HK-2 (cell line): ENCODE measurements at regions not wholly inside any gene's neighbourhood (a gene's known extent, or its start where the extent isn't known, plus 50 kb on each side); places are given as distances from the start of the nearest gene placed in this dataset.

Experiments used
- DNase-seq: peaks from one replicate; pipeline ENCODE4 v3.0.0-alpha.2; 2018; ENCODE audit not compliant: unreplicated experiment

DNA sequence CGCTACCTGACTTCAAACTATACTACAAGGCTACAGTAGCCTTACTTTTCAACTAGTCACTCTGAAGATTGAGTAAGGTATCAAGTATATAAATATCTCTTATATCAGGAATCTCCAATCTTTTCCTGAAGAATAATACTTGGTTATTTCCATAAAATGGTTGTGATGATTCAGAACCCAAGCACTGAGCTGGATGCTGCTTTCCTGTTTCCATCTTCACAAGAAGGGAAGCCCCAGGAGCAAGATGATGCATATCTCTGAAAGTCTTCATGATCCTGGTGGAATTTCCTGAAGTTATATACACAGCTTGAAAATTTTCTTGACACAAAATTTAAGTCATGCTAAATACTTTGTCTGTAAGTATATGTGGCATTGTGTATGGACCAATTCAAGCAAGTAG, 243.9 kb upstream of the TANK start:
- DNase-seq, result no peak

DNA sequence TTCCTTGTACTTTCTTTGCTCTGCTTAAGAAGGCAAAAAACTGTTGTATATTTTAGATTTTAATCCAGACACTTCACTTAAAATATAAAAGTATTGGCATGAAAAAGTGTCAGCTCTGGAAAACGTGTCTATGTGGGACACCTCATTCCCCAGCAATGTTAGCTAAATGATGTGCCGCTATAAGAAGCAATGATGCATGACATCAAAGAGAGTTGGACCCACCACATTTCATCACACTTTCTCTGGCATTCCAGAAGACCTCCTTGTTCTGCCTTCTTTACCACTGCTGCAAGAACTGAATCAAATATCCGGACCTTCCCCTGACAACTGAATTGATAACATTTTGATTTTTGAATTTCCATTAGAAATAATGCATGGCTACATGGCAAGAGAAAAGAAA, 242.4 kb upstream of the TANK start:
- no peak for DNase-seq

DNA sequence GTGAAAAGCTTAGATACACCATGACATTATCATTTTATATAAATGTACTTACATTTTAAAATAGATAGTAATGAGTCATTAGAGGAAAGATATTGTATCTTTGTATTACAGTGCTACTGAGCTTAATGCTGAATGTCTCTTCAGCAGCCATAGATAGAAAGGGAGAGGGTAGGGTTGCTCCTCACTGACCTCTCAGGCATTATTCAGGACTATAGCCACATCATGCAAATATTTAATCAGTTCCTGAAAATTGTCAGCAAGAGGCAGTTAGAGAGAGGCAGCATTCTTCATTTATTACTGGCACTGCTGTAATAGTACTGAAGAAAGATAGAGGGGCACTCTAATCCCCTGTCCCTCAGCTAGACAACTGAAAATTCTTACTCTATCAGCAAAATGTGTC, 242.0 kb upstream of the TANK start:
- DNase-seq, result no peak

DNA sequence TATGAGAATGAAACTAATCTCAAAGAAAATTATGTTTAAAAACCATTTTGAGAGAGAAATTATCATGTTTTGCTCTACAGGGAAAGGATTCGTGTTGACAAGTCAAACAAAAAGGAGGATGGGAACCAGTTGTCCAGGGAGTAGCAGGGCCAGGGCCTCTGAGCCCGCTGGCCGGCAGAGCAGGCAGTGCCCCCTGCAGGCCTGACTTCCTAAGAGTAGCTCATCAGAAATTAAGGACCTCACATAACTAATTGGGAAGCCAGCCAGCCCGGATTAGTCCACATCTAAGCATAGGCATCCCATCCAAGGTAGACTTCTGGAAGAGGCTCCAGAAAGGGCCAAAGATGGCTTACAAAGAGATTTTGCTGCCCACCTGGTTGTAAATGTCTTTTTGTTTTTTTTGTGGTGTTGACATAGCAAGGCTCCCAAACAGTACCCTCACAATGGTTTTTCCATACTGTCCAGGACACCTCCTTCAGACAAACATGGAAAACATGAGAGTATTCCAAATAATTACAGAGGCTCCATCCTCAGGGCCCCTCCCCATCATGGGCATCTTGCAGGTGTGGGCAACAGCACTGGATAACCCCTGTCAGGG, 241.2 kb upstream of the TANK start:
- peak; percentile 27 for DNase-seq

DNA sequence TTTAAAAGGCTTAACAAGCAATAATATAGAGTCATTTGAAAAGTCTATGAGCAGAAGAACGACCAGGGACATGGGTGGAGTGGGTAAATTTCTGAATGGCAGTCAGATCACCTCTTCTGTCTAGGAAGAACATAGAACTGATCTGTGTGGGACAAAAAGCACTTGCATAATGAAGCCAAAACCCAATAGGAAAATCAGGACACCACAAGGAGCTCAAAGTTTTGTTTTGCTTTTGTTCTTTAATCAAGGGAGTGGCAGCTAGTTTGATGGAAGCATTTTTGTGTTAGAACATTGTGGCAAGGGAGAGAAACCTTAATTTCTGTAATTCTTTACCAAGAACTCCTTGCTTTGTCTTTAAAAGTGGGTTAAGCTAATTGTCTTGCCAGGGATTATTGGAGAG, 240.2 kb upstream of the TANK start:
- DNase-seq, result no peak

DNA sequence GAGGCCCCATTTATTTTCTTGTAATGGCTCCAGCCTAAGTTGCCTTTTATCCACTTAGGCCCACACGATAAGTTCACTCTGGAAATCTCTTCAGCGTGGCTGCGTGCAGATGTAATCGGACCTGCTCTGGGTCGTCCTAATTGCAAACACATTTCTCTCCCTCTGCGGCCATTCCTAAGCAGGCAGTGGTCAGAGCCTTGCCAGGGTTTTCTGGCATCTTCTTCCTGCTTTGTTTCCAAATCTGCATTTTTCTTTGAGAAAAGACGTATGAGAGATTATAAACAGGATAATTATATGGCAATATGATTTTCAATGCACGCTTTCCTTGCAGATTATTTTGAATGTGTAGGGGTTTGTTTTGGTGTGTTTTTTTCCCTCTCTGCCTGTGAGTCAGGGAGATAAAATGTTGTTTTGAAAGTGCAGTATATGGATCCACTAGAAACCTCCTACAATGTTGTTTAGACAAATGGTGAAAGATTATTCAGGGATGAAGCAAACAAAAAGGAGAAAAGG, 239.4 kb upstream of the TANK start:
- no peak for DNase-seq

DNA sequence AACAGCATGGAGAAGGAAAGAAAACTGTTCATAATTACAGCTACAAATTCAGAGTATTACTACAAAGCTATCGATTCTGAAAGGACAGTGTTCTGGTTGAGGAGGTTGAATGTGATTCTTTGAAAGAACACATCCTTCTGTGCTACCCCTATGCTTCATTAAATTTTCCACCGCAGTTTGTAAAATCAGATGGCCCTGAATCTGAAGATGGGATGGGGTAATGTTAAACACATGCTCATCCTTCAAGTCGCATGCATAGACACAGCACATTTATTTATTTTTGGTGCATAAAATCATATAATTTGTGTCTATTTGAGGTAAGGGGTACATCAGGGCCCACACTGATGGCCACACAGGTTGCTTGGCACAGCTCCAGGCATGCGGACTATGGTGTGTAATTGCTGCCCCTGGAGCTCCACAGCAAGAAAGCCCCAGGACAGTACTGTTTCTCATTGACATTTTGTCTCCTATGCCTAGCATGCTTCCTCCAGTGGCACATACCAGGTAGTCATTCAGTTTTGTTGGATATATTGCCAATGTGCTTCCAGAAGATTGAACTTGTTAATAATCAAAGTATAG, 238.8 kb upstream of the TANK start:
- DNase-seq, result no peak

DNA sequence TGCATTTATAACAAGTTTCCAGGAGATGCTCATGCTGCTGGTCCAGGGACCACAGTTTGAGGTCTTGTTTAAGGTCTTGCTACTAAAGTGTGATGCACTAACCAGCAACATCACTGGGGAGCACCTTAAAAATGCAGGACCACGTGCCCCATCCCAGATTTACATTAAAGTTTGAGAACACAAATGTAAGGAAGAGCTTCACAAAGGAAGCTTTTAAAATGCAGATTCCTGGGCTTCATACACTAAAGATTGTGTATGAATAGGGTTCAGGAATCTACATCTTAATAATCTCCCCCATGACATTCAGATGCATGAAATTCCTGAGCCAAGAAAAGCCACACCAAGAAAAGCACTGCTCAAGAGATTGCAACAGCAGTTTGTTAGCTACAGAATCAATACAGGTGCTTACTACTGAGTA, 235.3 kb upstream of the TANK start:
- DNase-seq, result no peak

DNA sequence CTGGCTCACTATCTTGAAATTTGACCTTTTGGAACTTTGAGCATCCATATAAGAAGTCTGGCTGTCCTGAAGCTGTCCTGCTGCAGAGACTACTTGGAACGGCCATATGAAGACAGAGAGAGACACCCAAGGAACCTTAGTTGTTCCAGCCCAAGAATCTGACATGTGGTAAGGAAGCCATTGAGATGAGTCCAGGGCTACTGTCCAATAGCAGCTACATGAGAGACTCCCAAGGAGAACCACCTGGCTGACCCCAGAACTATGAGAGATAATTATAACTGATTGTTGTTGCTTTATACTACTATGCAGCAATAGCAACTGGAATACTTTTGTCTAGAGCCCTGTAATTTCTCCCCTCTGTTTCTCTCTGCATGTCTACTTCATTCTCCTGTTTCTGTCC, 234.3 kb upstream of the TANK start:
- no peak for DNase-seq

DNA sequence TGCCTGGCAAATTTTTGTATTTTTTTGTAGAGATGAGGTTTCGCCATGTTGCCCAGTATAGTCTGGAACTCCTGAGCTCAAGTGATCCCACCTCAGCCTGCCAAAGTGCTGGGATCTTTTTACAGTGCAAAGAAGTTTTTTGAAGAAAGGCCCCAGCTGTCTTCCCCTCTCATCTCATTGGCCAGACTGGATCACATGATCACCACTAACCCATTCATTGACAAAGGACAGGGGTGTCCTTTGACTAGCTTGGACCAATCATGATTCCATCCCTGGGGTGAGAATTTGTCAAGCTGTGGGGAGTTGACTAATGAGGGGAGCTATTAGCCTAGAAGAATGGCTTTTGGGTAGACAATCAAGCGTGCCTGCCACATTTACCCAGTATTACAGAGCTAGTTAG, 232.9 kb upstream of the TANK start:
- no peak for DNase-seq

DNA sequence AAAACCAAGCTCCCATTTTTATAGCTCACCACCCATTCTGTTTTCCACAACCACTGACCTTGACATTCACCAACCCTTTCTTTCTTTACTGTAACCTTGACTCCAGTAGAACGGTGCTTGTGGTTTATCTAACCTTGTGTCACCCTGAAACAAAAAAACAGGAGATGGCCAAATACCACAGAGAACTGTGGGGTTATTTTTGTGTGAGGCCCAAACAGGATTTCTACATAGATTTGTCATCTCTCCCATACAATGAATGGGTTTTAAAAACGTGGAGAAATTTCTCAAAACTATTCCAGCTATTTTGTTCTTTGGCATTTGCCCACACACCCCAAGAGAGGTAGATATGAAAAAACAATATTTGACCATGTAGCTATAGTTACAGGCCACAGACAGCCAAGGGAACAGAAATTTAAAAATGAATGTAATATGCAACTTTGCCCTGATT, 231.3 kb upstream of the TANK start:
- no peak for DNase-seq

DNA sequence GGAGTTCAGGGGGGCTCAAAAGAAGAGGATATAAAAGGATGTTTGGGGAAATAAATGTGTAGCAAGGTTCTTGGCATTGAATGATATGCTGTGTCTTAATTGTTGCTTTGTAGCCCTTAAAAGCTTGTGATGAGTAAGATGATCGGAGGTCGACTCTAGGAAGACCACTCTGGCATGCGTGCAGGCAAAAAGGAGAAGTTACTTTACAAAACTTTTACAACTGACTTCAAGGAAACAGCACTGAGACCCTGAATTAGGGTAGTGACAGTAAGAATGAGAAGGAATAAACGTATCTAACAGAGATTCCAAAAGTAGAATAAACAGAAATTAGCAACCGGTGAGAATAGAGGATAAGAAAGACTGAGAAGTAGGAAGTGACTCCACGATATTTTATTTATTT, 228.7 kb upstream of the TANK start:
- DNase-seq, result no peak

DNA sequence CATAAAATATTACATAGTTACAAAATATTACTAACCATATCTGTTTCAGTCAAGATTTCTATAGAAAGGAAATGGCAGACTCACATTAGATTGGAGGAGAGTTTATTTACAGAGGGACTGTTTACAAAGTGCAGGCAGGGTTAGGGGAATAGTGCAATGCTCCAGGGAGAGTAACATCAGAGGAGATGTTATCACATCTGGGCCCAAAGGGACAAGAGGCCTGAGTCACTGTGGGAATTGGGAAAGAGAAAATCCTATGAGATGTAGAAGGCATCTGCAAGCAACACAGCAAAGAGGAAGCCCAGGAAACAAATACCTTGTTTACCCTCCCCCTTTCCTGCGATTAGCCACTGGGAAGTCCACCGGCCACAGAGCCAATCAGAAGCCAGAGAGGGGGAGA, 227.3 kb upstream of the TANK start:
- DNase-seq, result no peak

DNA sequence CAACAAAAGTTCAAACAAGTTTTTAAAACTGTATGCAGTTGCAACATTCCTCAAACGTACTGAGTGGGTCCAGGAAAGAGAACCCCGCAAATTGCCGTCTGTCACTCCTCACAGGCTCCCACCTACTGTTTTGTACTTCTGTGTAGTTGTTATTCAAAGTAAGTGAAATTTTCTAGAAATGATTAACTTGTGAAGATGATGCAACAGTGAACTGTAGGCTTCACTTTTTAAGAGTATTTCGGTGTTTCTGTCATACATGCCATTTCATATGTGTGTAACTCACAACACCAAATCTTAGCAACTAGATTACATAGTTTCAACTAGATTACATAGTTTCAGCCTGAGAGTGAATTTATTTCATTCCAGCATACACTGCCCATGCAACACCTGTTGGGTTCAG, 226.0 kb upstream of the TANK start:
- DNase-seq, result no peak

DNA sequence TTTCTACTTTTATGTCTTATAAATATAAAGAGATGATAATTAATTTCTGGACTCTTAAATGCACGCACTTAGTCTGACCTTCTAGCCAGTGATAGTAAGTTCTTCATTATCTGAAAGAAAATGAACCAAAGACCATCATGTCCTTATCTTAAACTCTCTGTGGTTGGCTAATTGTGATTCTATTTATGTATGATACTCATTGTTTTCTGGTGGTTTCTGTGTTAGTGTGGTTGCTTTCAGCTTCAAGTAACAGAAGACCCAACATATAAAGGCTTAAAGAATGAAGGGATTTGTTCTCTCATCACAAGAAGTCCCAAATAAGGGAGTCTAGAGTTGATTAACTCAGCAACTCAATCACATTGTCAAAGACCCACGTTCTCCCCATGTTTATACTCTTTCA, 225.2 kb upstream of the TANK start:
- no peak for DNase-seq

DNA sequence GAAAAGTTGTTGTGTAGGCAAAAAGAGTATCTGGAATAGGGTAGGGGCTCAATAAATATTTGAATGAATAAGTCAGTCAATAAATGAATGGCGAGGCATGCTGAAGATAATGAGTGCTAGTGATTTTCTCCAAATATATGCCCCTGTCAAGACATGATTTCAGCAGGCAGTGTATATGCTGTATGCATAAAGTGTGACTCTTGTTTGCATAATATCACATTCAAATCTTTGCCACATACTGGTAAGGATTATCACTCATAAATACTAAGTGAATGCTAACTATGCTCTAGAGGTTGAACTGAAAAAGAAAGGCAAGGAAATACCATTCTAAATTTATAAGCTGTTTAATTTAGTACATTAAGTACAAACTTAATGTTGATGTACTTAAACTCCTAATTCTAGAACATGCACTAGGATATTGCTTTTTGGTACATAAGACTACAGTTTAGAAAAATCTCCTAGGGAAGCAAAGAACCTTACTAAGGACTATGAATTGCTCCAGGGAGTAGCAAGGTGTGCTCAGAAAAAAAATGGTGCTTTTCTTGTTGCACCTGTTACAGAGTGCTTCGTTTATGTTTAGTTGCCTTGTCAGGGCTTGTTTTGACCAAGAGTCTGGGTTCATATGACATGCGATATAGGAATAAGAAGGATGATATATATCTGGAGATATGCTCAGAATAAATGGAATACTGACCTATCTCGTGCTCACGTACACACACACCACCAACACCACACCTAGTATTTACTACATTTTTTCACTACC, 224.0 kb upstream of the TANK start:
- DNase-seq, result no peak

DNA sequence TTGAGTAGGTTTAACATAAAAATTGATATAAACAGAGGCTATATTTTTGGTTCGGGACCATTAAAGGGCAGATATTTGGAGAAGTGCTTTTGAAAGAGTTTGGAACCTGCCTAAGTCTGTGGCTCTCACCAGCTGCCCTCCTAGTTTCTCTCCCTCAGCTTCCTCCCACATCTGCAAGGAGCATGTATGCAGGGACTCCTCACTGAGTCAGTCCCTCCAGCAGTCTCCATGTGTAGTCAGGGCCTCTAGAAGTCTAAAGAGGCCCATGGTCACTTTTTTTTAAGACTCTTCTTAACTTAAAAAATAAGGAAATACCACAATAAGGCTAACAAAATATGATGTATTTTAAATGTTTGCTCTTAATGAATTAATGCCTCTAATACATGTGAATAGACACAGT, 220.0 kb upstream of the TANK start:
- no peak for DNase-seq

DNA sequence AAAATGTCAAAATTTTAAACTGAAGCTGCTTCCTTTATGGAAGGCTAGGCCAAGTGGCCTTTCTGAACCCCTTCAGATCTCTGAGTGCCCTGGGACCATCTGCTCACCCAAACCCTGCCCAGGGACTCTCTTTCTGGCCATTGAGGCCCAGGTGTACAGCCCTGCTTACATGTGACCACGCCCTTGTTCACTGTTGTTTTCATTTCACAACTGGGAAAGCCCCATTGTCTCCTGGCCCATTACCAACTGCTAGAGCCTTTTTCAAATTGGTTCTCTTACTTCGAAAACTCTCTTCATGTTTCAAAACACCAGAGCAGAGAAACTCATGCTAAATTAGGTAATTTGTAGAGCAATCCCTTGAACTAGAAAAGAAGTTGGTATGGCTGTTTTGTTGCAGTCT, 219.5 kb upstream of the TANK start:
- no peak for DNase-seq

DNA sequence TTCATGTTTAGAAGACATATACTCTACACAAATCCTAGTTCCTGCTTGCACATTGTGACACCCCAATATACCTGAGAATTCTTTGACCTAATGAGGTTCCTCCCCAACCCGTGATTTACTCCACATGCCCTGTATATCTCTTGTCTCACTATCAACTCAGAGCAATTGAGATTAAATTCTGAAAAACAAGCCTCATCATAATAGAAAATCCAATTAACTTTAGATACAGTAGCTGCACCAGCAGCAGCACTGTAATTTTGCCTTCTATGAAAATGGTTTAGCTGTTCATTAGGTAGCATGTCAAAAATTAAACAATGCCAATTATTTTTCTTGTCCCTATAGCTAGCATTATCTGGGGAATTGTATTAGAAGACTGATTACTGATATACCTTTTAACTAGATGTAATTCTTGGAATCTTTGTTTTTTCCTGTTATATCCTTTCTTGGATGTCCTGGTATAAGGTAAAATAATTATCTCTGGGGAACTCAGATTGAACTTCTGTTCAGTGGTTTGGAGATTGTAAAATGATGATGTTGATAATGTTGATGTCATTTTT, 218.9 kb upstream of the TANK start:
- no peak for DNase-seq

DNA sequence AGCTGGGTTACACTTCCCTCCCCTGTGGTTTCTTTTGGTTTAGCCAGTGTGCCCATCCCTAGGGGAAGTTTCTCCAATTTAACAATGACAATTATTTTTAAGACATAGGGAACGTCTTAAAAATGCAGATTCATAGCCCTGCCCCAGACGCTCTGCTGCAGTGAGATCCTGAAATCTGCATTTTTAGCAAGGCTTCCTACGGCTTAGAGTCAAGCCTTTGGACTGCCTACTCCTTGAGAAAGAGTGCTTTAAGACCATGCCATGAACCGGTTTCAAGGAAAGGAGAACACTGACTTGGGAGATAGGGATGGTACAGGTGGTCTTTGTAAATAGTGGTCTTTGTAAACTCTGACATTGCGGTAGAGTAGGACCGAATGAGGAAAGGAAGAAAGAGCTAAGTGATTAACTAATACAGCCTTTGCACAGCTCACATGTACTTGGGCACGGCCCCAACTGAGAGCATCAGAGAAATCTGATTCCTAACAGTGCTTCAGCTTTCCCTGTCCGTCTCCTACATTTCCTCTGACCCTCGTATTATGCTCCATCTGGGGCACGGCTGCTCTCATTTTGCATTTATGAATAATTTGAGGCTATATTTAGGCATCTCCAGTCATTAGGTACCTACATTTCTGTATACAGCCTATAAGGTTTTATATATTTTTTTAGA, 217.6 kb upstream of the TANK start:
- no peak for DNase-seq

DNA sequence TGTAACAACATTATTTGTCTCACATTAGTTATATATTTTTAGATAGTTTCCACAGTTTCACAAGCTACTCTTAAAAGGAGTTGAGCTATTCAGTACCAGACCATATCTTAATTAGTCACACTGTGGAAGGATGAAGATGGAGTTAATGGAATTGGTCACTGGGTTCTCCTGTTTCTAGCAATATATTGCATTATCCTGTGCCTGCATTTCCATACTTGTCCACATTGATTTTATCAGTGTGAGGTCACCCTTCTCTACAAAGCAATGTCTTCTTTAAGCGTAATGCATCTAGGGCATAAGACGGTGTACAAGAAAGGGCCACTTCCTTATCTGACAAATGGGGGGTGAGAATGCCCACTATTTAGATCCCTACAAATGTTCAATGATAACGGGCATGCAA, 216.8 kb upstream of the TANK start:
- no peak for DNase-seq

DNA sequence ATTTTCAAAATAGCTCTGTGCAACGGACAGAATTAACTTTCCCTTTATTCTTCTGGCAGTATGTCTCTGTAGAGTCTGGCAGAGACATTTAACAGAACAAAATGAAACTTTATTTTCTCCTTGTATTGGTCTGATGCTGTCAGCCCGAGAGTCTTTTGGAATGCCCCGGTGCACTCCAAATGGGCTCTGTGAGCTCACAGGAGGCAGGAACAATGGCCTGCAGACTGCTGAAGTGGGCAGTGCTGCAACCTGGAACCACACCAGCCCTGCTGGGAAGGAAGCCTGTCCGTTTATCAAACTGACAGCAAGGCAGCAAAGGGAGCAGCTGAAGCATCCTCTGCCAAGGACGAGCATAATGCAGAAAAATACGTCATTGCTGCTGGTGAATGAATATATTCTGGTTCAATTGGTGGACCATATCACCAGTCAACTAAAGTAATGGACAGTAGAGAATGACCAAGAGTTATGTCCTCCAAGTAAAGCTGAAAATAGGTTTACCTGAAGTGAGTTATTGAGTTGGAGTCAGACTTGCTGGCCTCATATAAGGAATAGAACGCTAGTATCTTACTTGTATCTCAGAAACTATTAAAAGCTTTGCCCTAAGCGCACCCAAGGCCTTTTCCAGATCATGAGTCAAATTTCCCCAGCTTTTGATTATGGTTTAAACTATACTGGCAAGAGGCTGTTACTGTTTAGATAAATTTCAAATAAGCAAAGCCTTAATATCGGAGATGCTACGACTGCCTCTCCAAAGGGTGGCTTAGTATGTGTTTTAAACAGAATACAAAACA, 207.6 kb upstream of the TANK start:
- no peak for DNase-seq
